ENCODE measurements at regions not wholly inside any gene's neighbourhood (a gene's known extent, or its start where the extent isn't known, plus 50 kb on each side); places are given as distances from the start of the nearest gene placed in this dataset.

GRCh38 chrX:4243759-4244158 is 530.3 kb upstream of the PRKX start:
- TF ChIP-seq CTCF (IDR thresholded peaks at IDR 0.05; ENCODE audit: low read length): no peak
- no peak for TF ChIP-seq EZH2 (IDR thresholded peaks at IDR 0.05; ENCODE audit: borderline replicate concordance, low read length)

All from OCI-LY1 (cell line).